K562 (cell line): ENCODE measurements at regions not wholly inside any gene's neighbourhood (a gene's known extent, or its start where the extent isn't known, plus 50 kb on each side); places are given as distances from the start of the nearest gene placed in this dataset.

ENCODE experiments used
- BACH1 ChIP-seq: fragments of 200-800 bp; sonication (Bioruptor generic); IDR thresholded peaks from 2 replicates; pipeline ENCODE4 v1.6.1; 2016; ENCODE audit warnings: missing genetic modification characterization, missing compliant biosample characterization
- BRCA1 ChIP-seq, 2 experiments: fragments of 450-650 bp in 1 of 2; sonication (generic) in 1 of 2; formaldehyde crosslinking in 1 of 2; IDR thresholded peaks; 2 replicates each; pipeline versions ENCODE4 v1.5.0 to v1.6.1; 2017 to 2020; ENCODE audit warnings: mild to moderate bottlenecking in 1 of 2, missing genetic modification reagents in 1 of 2
- ESRRB ChIP-seq: fragments of 250-450 bp; sonication (Bioruptor Pico); IDR thresholded peaks from 2 replicates; pipeline ENCODE4 v1.5.0; 2020; ENCODE audit warnings: mild to moderate bottlenecking, moderate library complexity, borderline replicate concordance
- EZH2 ChIP-seq: IDR thresholded peaks from 2 replicates; pipeline ENCODE4 v1.6.1; 2012; ENCODE audit warnings: low read depth, mild to moderate bottlenecking, inconsistent platforms, low read length, borderline replicate concordance
- HEY1 ChIP-seq: fragments of 250-450 bp; sonication (Bioruptor Pico); IDR thresholded peaks from 2 replicates; pipeline ENCODE4 v1.5.0; 2020; ENCODE audit warnings: mild to moderate bottlenecking, moderate library complexity, borderline replicate concordance
- KHSRP ChIP-seq: fragments of 450-650 bp; IDR thresholded peaks from 2 replicates; pipeline ENCODE4 v1.6.1; 2017
- MIER1 ChIP-seq: fragments of 450-650 bp; IDR thresholded peaks from 2 replicates; pipeline ENCODE4 v1.6.1; 2016; ENCODE audit warnings: antibody characterized with exemption, mild to moderate bottlenecking, low read depth
- PHF20 ChIP-seq: fragments of 450-650 bp; IDR thresholded peaks from 2 replicates; pipeline ENCODE4 v1.6.1; 2018; ENCODE audit not compliant: partially characterized antibody
- POLR2AphosphoS5 ChIP-seq: IDR thresholded peaks from 2 replicates; pipeline ENCODE4 v1.6.1; 2011; ENCODE audit warnings: mild to moderate bottlenecking, low read depth, low read length, moderate library complexity; ENCODE audit not compliant: control insufficient read depth, insufficient read depth
- RFX5 ChIP-seq: IDR thresholded peaks from 2 replicates; pipeline ENCODE4 v1.6.1; 2011; ENCODE audit warnings: low read depth, mild to moderate bottlenecking, improper control_type of control experiment, low read length
- STAG1 ChIP-seq: sonication (generic); formaldehyde crosslinking; IDR thresholded peaks from 2 replicates; pipeline ENCODE4 v1.5.0; 2020; ENCODE audit warnings: missing genetic modification reagents, borderline replicate concordance
- ZNF24 ChIP-seq: fragments of 450-650 bp; IDR thresholded peaks from 2 replicates; pipeline ENCODE4 v1.6.1; 2016
- ZNF57 ChIP-seq: fragments of 450-650 bp; formaldehyde crosslinking; IDR thresholded peaks from 2 replicates; pipeline ENCODE4 v1.4.0; 2020; ENCODE audit warnings: mild to moderate bottlenecking, moderate library complexity
- ZNF695 ChIP-seq: fragments of 450-650 bp; formaldehyde crosslinking; IDR thresholded peaks from 2 replicates; pipeline ENCODE4 v1.4.0; 2020; ENCODE audit warnings: mild to moderate bottlenecking, moderate library complexity
- TF ChIP-seq, protein P1 (sequence below), 2 experiments: IDR thresholded peaks in 1 of 2; conservative IDR thresholded peaks in 1 of 2; 2 replicates each; pipeline ENCODE4 v1.6.1; 2016; ENCODE audit warnings: low read depth in 2 of 2, mild to moderate bottlenecking in 1 of 2, missing compliant biosample characterization in 1 of 2, missing genetic modification characterization in 1 of 2, moderate library complexity in 1 of 2
- TF ChIP-seq, protein P2 (sequence below), 2 experiments: fragments of 150-350 bp in 1 of 2; IDR thresholded peaks; 2 replicates each; pipeline ENCODE4 v1.6.1; 2012 to 2016; ENCODE audit warnings: low read depth in 2 of 2, low read length in 2 of 2, mild to moderate bottlenecking in 1 of 2, moderate library complexity in 1 of 2
- TF ChIP-seq, protein P3 (sequence below): fragments of 250-450 bp; sonication (Bioruptor Pico); IDR thresholded peaks from 2 replicates; pipeline ENCODE4 v1.9.0; 2021; ENCODE audit warnings: mild to moderate bottlenecking
- TF ChIP-seq, protein P4 (sequence below), 2 experiments: fragments of 450-650 bp in 1 of 2; sonication (generic) in 1 of 2; formaldehyde crosslinking in 1 of 2; IDR thresholded peaks in 1 of 2; conservative IDR thresholded peaks in 1 of 2; 2 replicates each; pipeline versions ENCODE4 v1.6.1 to v1.8.1; 2016 to 2023; ENCODE audit warnings: mild to moderate bottlenecking in 2 of 2, moderate library complexity in 2 of 2, inconsistent platforms in 1 of 2, missing genetic modification reagents in 1 of 2

DNA sequence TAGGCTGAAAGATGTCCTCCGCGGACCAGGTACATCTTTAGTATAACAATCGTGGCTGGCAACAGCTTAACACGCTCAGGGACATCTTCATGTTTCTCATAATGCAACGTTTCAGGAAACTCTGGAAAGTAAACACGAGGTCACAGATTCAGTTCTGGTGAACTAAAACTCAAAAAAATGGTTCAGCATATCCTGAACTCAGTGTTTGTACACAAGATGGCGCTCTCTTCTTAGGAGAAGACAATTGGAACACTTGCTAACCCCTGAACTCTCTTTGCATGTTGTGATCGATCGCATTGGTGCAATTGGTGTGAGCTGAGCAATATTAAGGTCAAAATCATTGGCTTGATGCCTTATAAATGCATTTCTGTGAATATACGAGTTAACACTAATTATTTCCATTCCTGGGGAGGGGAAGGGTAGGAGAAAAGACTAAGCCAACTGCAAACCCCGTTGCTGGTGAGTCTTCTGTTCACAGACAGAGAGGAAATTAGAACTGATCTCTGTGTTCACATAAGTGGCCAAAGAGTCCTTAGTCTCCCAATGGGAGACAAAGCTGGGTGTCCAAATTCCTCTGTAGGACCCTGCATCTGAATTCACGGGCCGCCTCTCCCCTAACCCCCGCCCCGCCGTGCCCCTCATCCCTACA, 52.6 kb upstream of the FAM180A start (continued):
- TF ChIP-seq ESRRB (no peak), BACH1 (no peak), ZNF695 (CRISPR knock-in tag) (no peak), HEY1 (CRISPR knock-in tag) (no peak), KHSRP (no peak), EZH2 (no peak), ZNF24 (peak; percentile 85), STAG1 (CRISPR knock-in tag) (peak; percentile 95; the same call in 1 of the 2 replicates), MIER1 (no peak), RFX5 (no peak), PHF20 (no peak), BRCA1 (IDR thresholded peaks at IDR 0.05) (no peak), BRCA1 (CRISPR knock-in tag; IDR thresholded peaks at IDR 0.05) (no peak), ZNF57 (CRISPR knock-in tag) (no peak), POLR2AphosphoS5 (no peak)
- TF ChIP-seq, protein P1, sequence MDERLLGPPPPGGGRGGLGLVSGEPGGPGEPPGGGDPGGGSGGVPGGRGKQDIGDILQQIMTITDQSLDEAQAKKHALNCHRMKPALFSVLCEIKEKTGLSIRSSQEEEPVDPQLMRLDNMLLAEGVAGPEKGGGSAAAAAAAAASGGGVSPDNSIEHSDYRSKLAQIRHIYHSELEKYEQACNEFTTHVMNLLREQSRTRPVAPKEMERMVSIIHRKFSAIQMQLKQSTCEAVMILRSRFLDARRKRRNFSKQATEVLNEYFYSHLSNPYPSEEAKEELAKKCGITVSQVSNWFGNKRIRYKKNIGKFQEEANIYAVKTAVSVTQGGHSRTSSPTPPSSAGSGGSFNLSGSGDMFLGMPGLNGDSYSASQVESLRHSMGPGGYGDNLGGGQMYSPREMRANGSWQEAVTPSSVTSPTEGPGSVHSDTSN (CRISPR knock-in tag; IDR thresholded peaks at IDR 0.05; ENCODE audit: low read depth) = no peak
- TF ChIP-seq, protein P1 (tag; conservative IDR thresholded peaks at IDR 0.05; ENCODE audit: low read depth) = no peak
- TF ChIP-seq, protein P2, sequence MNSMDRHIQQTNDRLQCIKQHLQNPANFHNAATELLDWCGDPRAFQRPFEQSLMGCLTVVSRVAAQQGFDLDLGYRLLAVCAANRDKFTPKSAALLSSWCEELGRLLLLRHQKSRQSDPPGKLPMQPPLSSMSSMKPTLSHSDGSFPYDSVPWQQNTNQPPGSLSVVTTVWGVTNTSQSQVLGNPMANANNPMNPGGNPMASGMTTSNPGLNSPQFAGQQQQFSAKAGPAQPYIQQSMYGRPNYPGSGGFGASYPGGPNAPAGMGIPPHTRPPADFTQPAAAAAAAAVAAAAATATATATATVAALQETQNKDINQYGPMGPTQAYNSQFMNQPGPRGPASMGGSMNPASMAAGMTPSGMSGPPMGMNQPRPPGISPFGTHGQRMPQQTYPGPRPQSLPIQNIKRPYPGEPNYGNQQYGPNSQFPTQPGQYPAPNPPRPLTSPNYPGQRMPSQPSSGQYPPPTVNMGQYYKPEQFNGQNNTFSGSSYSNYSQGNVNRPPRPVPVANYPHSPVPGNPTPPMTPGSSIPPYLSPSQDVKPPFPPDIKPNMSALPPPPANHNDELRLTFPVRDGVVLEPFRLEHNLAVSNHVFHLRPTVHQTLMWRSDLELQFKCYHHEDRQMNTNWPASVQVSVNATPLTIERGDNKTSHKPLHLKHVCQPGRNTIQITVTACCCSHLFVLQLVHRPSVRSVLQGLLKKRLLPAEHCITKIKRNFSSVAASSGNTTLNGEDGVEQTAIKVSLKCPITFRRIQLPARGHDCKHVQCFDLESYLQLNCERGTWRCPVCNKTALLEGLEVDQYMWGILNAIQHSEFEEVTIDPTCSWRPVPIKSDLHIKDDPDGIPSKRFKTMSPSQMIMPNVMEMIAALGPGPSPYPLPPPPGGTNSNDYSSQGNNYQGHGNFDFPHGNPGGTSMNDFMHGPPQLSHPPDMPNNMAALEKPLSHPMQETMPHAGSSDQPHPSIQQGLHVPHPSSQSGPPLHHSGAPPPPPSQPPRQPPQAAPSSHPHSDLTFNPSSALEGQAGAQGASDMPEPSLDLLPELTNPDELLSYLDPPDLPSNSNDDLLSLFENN (IDR thresholded peaks at IDR 0.05; ENCODE audit: low read depth in 2 of 2, low read length in 2 of 2) = no peak
- TF ChIP-seq, protein P3, sequence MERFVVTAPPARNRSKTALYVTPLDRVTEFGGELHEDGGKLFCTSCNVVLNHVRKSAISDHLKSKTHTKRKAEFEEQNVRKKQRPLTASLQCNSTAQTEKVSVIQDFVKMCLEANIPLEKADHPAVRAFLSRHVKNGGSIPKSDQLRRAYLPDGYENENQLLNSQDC (CRISPR knock-in tag) = no peak
- TF ChIP-seq, protein P4, sequence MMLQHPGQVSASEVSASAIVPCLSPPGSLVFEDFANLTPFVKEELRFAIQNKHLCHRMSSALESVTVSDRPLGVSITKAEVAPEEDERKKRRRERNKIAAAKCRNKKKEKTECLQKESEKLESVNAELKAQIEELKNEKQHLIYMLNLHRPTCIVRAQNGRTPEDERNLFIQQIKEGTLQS (IDR thresholded peaks at IDR 0.05) = no peak
- TF ChIP-seq, protein P4 (CRISPR knock-in tag; conservative IDR thresholded peaks at IDR 0.05) = 0 out of 2 replicates have a peak, but pooled peaks have one; percentile 47
